ENCODE measurements at regions not wholly inside any gene's neighbourhood (a gene's known extent, or its start where the extent isn't known, plus 50 kb on each side); places are given as distances from the start of the nearest gene placed in this dataset.

- Mint-ChIP-seq H3K4me1 (no peaks in the 10 kb centered on the region), H3K27ac (no peak overlapping the region), H3K4me3 (no peak overlapping the region), H3K36me3 (no peaks in the 10 kb centered on the region), H3K9me3 (no peaks in the 10 kb centered on the region), H3K27me3 (no peaks in the 10 kb centered on the region)
- no peak for ATAC-seq (replicated peaks)
- no peak for DNase-seq
Observed at GRCh38 chr10:131406676-131407392, 95.3 kb upstream of the TCERG1L start.

GRCh38 chr10:131418681-131419080, 107.2 kb upstream of the TCERG1L start:
- H3K9me3 Mint-ChIP-seq: peaks cover 5 to 7% of the 10 kb centered on the region in 2 donors
- H3K4me1 Mint-ChIP-seq: no peaks in the 10 kb centered on the region
- ATAC-seq (replicated peaks) (no peak), DNase-seq (no peak)
- H3K27me3 Mint-ChIP-seq: no peaks in the 10 kb centered on the region
- no peaks in the 10 kb centered on the region for H3K36me3 Mint-ChIP-seq
- no peak overlapping the region for H3K27ac Mint-ChIP-seq
- no peak overlapping the region for H3K4me3 Mint-ChIP-seq

GRCh38 chr10:131419797-131420196, 108.3 kb upstream of the TCERG1L start:
- Mint-ChIP-seq H3K4me3 (no peak overlapping the region), H3K4me1 (no peaks in the 10 kb centered on the region), H3K27me3 (no peaks in the 10 kb centered on the region), H3K36me3 (no peaks in the 10 kb centered on the region), H3K9me3 (peaks cover 5 to 7% of the 10 kb centered on the region in 2 donors), H3K27ac (no peak overlapping the region)
- DNase-seq (no peak), ATAC-seq (replicated peaks) (no peak)

- ATAC-seq (replicated peaks) (no peak), DNase-seq (no peak)
- H3K27ac Mint-ChIP-seq: no peak overlapping the region
- no peaks in the 10 kb centered on the region for H3K36me3 Mint-ChIP-seq
- H3K4me3 Mint-ChIP-seq: no peak overlapping the region
- no peaks in the 10 kb centered on the region for H3K4me1 Mint-ChIP-seq
- H3K9me3 Mint-ChIP-seq: peaks cover 7 to 8% of the 10 kb centered on the region in 2 donors
- no peaks in the 10 kb centered on the region for H3K27me3 Mint-ChIP-seq
Observed at GRCh38 chr10:131420867-131421266, 109.3 kb upstream of the TCERG1L start.

DNA sequence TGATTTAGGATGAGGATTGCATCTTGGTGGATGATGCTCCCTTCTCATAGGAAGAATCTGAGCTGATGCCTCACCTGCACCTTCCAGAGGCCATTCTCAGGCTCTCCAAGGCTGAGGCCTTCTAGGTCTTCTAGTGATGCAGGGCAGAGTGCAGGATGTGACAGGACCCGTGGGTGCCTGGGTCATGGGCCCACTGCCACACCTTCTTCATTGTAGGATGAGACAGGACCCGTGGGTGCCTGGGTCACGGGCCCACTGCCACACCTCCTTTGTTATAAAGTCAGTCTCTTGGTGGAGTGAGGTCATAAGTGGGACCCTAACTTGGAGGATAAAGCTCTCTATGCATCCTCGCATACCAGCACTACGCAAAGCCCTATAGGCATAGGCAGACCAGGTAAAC, 109.9 kb upstream of the TCERG1L start:
- no peaks in the 10 kb centered on the region for H3K27me3 Mint-ChIP-seq
- no peaks in the 10 kb centered on the region for H3K4me1 Mint-ChIP-seq
- no peak overlapping the region for H3K27ac Mint-ChIP-seq
- H3K9me3 Mint-ChIP-seq: peaks cover 7 to 8% of the 10 kb centered on the region in 2 donors
- no peaks in the 10 kb centered on the region for H3K36me3 Mint-ChIP-seq
- DNase-seq: no peak
- no peak overlapping the region for H3K4me3 Mint-ChIP-seq
- ATAC-seq (replicated peaks): no peak

GRCh38 chr10:131422731-131423130, 111.2 kb upstream of the TCERG1L start:
- no peaks in the 10 kb centered on the region for H3K36me3 Mint-ChIP-seq

GRCh38 chr10:131424053-131424452, 112.5 kb upstream of the TCERG1L start:
- no peak overlapping the region for H3K4me3 Mint-ChIP-seq
- no peak overlapping the region for H3K27ac Mint-ChIP-seq
- peaks cover 4 to 8% of the 10 kb centered on the region in 2 donors for H3K9me3 Mint-ChIP-seq
- H3K36me3 Mint-ChIP-seq: no peaks in the 10 kb centered on the region
- ATAC-seq (replicated peaks) (no peak), DNase-seq (no peak)
- no peaks in the 10 kb centered on the region for H3K4me1 Mint-ChIP-seq
- peaks cover 0 to 5% of the 10 kb centered on the region in 2 donors for H3K27me3 Mint-ChIP-seq

More at GRCh38 chr10:131422731-131423130, 111.2 kb upstream of the TCERG1L start:
- Mint-ChIP-seq H3K27me3 (peaks cover 0 to 5% of the 10 kb centered on the region in 2 donors), H3K9me3 (peaks cover 4 to 8% of the 10 kb centered on the region in 2 donors), H3K4me3 (no peak overlapping the region), H3K27ac (no peak overlapping the region), H3K4me1 (no peaks in the 10 kb centered on the region)
- no peak for ATAC-seq (replicated peaks)
- DNase-seq: no peak

- Mint-ChIP-seq H3K4me3 (no peak overlapping the region), H3K27ac (no peak overlapping the region), H3K4me1 (no peaks in the 10 kb centered on the region), H3K9me3 (peaks cover under 1 to 3% of the 10 kb centered on the region in 2 donors), H3K36me3 (no peaks in the 10 kb centered on the region), H3K27me3 (peaks cover 0 to 5% of the 10 kb centered on the region in 2 donors)
- ATAC-seq (replicated peaks) (no peak), DNase-seq (no peak)
Observed at GRCh38 chr10:131424836-131425491, 113.4 kb upstream of the TCERG1L start.

DNA sequence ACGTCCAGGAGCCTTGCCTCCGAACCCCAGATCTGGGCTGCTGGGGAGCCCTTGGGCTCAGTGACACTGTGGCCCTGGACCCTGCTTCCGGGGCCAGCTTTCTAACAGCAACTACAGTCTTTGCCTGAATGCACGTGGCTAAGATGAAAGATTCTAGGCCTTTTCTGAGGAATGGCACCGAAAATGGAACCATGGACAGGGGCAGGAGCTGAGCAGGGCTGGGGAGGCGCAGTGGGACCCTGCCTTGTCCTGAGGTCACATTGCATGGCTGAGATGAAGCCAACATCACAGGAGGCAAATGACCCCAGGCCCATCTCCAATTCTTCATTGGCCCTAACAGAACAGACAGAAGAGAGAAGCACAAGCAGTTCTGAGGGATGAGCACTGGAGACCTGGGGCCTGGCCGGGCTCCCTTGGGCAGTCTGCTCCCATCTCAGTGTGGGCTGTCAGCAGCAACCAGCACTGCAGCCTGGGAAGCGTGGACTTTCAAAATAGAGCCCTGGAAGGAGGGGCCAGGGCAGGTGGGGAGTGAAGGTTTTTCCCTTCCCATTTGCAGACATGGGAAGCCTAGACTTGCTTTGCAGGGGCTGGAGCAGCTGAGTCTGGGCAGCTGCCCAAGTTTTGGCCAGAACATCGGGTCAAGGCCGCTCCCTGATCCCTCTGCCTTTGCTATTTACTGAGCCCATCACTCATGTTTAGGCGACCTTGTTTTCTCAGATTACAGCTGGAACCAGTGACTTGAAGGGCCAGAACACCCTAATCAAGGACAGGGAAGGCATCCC, 114.4 kb upstream of the TCERG1L start:
- Mint-ChIP-seq H3K9me3 (peaks cover 0 to 3% of the 10 kb centered on the region in 2 donors), H3K27ac (no peak overlapping the region), H3K27me3 (peaks cover 0 to 14% of the 10 kb centered on the region in 2 donors), H3K36me3 (no peaks in the 10 kb centered on the region), H3K4me3 (no peak overlapping the region), H3K4me1 (no peaks in the 10 kb centered on the region)
- ATAC-seq (replicated peaks) (no peak), DNase-seq (no peak)

GRCh38 chr10:131426534-131426898, 115.0 kb upstream of the TCERG1L start:
- Mint-ChIP-seq H3K27me3 (peaks cover 0 to 16% of the 10 kb centered on the region in 2 donors), H3K27ac (no peak overlapping the region), H3K36me3 (no peaks in the 10 kb centered on the region), H3K4me1 (no peaks in the 10 kb centered on the region), H3K9me3 (peaks cover 0 to 3% of the 10 kb centered on the region in 2 donors), H3K4me3 (no peak overlapping the region)
- no peak for DNase-seq
- no peak for ATAC-seq (replicated peaks)

- Mint-ChIP-seq H3K36me3 (no peaks in the 10 kb centered on the region), H3K4me1 (no peaks in the 10 kb centered on the region), H3K27me3 (peaks cover 0 to 23% of the 10 kb centered on the region in 2 donors), H3K9me3 (peaks cover 0 to 3% of the 10 kb centered on the region in 2 donors), H3K27ac (no peak overlapping the region), H3K4me3 (no peak overlapping the region)
- DNase-seq (no peak), ATAC-seq (replicated peaks) (no peak)
Observed at GRCh38 chr10:131427281-131427680, 115.8 kb upstream of the TCERG1L start.

GRCh38 chr10:131427901-131428300, 116.4 kb upstream of the TCERG1L start:
- DNase-seq (no peak), ATAC-seq (replicated peaks) (no peak)
- Mint-ChIP-seq H3K27ac (no peak overlapping the region), H3K27me3 (peaks cover 0 to 23% of the 10 kb centered on the region in 2 donors), H3K9me3 (peaks cover 0 to 3% of the 10 kb centered on the region in 2 donors), H3K4me3 (no peak overlapping the region), H3K36me3 (no peaks in the 10 kb centered on the region), H3K4me1 (no peaks in the 10 kb centered on the region)

DNA sequence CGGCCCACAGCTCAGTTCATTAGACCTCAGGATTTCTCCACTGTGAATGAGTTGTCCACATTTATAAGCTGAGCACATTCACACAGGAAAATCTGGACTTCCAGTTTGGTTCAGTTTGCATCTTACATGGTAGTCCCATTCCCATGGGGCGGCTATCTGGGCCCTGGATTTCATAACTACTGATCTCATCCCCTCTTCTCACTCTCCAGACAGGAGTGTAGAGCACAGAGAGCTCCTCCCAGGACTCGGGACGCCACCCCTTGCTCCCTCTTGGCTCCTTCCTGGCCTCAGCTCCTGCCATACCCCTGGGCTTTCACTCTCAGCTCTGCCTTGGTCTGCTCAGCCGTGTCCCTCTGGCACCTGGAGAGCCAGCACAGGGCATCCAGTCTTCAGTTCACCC, 117.6 kb upstream of the TCERG1L start:
- peaks cover 0 to 23% of the 10 kb centered on the region in 2 donors for H3K27me3 Mint-ChIP-seq
- no peaks in the 10 kb centered on the region for H3K36me3 Mint-ChIP-seq
- H3K27ac Mint-ChIP-seq: no peak overlapping the region

DNA sequence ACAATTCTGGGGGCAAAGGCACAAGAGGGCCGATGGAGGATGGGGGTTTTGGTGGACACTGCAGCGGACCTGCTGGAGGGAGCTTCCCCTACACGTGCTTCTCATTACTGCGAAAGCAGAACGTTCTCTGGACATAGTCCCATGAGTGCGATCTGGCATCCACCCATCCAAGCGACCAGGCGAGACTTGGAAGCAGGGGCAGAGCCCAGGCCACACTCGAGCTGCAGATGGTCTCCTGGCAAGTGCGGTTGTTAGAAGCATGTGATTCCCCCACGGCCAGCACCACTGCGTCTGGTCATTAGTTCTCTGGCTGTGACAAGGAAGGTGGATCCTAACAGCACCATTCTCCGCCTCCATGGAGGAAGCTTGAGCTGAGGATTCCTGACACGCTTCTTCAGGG, 118.4 kb upstream of the TCERG1L start:
- H3K4me3 Mint-ChIP-seq: no peak overlapping the region

More for the DNA sequence above, 117.6 kb upstream of the TCERG1L start:
- ATAC-seq (replicated peaks): no peak
- H3K4me1 Mint-ChIP-seq: no peaks in the 10 kb centered on the region
- DNase-seq: no peak
- peaks cover 0 to 3% of the 10 kb centered on the region in 2 donors for H3K9me3 Mint-ChIP-seq
- no peak overlapping the region for H3K4me3 Mint-ChIP-seq

More for the DNA sequence above, 118.4 kb upstream of the TCERG1L start:
- ATAC-seq (replicated peaks): no peak
- Mint-ChIP-seq H3K4me1 (no peaks in the 10 kb centered on the region), H3K27me3 (peaks cover 0 to 23% of the 10 kb centered on the region in 2 donors), H3K27ac (no peak overlapping the region), H3K36me3 (no peaks in the 10 kb centered on the region), H3K9me3 (peaks cover 0 to 3% of the 10 kb centered on the region in 2 donors)
- no peak for DNase-seq
